D721Med (cell line): ENCODE measurements at regions not wholly inside any gene's neighbourhood (a gene's known extent, or its start where the extent isn't known, plus 50 kb on each side); places are given as distances from the start of the nearest gene placed in this dataset.

Source experiments
- DNase-seq: peaks from one replicate; pipeline ENCODE4 v3.0.0; 2011; ENCODE audit warnings: low spot score; ENCODE audit not compliant: insufficient read length
- FAIRE-seq: peaks from 2 replicates; lab custom pipeline; 2011; peaks lifted over from hg19 to GRCh38; lab: Jason Lieb, UNC
- CTCF ChIP-seq: IDR thresholded peaks from 2 replicates; pipeline ENCODE4 v1.5.1; 2012; ENCODE audit warnings: mild to moderate bottlenecking, control low read depth; ENCODE audit not compliant: insufficient read depth; ENCODE audit errors: missing control alignments

- TF ChIP-seq CTCF, result no peak
- DNase-seq (no peak), FAIRE-seq (no peak)
Observed at GRCh38 chr12:93944911-93945310, 203.5 kb upstream of the PLXNC1 start.

GRCh38 chr12:93946542-93947150 lies 201.7 kb upstream of the PLXNC1 start:
- DNase-seq (no peak), FAIRE-seq (no peak)
- no peak for TF ChIP-seq CTCF

GRCh38 chr12:93947486-93947885 lies 200.9 kb upstream of the PLXNC1 start:
- no peak for FAIRE-seq
- no peak for TF ChIP-seq CTCF
- DNase-seq, result no peak

GRCh38 chr12:93950311-93950710 lies 198.1 kb upstream of the PLXNC1 start:
- FAIRE-seq, result no peak
- TF ChIP-seq CTCF, result no peak
- DNase-seq, result no peak

GRCh38 chr12:93954166-93955112 lies 193.9 kb upstream of the PLXNC1 start:
- no peak for TF ChIP-seq CTCF
- DNase-seq (no peak), FAIRE-seq (no peak)

- no peak for FAIRE-seq
- DNase-seq, result no peak
- TF ChIP-seq CTCF, result no peak
Observed at GRCh38 chr12:93956551-93956950, 191.8 kb upstream of the PLXNC1 start.

- TF ChIP-seq CTCF, result no peak
- FAIRE-seq (no peak), DNase-seq (no peak)
Observed at GRCh38 chr12:93957168-93957567, 191.2 kb upstream of the PLXNC1 start.
